Tibial nerve (tissue), 3 donors: ENCODE measurements at regions not wholly inside any gene's neighbourhood (a gene's known extent, or its start where the extent isn't known, plus 50 kb on each side); places are given as distances from the start of the nearest gene placed in this dataset.

Experiments used
- POLR2A ChIP-seq, 2 donors: fragments of 450-650 bp; IDR thresholded peaks; one replicate each; pipeline ENCODE4 v1.6.1; 2017; ENCODE audit warnings: antibody characterized with exemption in 2 of 2, mild to moderate bottlenecking in 2 of 2, moderate library complexity in 2 of 2
- TF ChIP-seq, protein P1 (sequence below), 5 experiments: fragments of 200-600 bp in 3 of 5; fragments of 450-650 bp in 2 of 5; sonication (generic) in 3 of 5; IDR thresholded peaks; one replicate each; pipeline ENCODE4 v1.5.1; 2016 to 2019; ENCODE audit warnings: antibody characterized with exemption in 5 of 5, mild to moderate bottlenecking in 3 of 5, moderate library complexity in 2 of 5

DNA sequence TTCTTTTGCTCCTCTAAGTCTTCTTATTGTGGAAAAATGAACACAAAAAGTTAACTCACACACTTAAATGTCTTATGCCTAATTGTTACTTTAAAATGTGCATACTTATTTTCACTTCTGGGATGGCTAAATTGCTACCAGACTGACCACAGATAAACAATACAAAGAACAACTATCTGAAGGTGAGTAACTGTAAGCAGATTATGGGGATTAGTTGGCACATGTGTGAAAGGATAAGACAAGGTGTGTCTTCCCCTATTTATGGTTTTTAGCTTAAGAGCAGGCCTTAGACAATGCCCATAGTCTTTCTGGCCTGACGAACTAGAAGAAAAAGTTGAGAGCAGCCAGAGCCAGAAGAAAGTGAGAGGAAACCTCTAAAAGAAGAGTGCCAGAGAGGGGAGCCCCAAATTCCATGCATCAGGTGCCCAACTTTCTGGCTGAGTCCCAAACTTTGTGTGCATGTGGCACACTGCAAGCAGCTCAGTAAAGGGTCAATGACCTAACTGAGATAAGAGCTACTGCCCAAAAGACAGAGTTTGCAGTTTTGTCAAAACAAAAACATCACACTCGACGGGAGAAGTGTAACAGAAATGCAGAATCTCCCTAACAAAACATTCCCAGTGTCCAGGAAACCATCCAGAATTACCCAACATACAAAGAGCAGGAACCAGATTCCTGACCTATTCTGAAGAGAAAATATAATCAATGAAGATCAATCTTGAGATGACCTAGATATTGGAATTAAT lies 375.4 kb downstream of the KCNRG start:
- TF ChIP-seq, protein P1, sequence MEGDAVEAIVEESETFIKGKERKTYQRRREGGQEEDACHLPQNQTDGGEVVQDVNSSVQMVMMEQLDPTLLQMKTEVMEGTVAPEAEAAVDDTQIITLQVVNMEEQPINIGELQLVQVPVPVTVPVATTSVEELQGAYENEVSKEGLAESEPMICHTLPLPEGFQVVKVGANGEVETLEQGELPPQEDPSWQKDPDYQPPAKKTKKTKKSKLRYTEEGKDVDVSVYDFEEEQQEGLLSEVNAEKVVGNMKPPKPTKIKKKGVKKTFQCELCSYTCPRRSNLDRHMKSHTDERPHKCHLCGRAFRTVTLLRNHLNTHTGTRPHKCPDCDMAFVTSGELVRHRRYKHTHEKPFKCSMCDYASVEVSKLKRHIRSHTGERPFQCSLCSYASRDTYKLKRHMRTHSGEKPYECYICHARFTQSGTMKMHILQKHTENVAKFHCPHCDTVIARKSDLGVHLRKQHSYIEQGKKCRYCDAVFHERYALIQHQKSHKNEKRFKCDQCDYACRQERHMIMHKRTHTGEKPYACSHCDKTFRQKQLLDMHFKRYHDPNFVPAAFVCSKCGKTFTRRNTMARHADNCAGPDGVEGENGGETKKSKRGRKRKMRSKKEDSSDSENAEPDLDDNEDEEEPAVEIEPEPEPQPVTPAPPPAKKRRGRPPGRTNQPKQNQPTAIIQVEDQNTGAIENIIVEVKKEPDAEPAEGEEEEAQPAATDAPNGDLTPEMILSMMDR (IDR thresholded peaks at IDR 0.05) = no peak
- no peak for TF ChIP-seq POLR2A (IDR thresholded peaks at IDR 0.05)
